ENCODE measurements at regions not wholly inside any gene's neighbourhood (a gene's known extent, or its start where the extent isn't known, plus 50 kb on each side); places are given as distances from the start of the nearest gene placed in this dataset.

- H3K4me1 ChIP-seq = no peaks in the 10 kb centered on the region
- H3K9me3 ChIP-seq = no peaks in the 10 kb centered on the region
- no peaks in the 10 kb centered on the region for H3K27me3 ChIP-seq
- WGBS, 2 donors (ENCODE audit: low coverage in 1 of 2) = 83 to 100% methylated on average over 2 of the region's 2 CpGs
- H3K27ac ChIP-seq = no peak overlapping the region
- no peak overlapping the region for H3K4me3 ChIP-seq
- no peak for ATAC-seq
- no peaks in the 10 kb centered on the region for H3K36me3 ChIP-seq
- TF ChIP-seq, protein P1, sequence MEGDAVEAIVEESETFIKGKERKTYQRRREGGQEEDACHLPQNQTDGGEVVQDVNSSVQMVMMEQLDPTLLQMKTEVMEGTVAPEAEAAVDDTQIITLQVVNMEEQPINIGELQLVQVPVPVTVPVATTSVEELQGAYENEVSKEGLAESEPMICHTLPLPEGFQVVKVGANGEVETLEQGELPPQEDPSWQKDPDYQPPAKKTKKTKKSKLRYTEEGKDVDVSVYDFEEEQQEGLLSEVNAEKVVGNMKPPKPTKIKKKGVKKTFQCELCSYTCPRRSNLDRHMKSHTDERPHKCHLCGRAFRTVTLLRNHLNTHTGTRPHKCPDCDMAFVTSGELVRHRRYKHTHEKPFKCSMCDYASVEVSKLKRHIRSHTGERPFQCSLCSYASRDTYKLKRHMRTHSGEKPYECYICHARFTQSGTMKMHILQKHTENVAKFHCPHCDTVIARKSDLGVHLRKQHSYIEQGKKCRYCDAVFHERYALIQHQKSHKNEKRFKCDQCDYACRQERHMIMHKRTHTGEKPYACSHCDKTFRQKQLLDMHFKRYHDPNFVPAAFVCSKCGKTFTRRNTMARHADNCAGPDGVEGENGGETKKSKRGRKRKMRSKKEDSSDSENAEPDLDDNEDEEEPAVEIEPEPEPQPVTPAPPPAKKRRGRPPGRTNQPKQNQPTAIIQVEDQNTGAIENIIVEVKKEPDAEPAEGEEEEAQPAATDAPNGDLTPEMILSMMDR (IDR thresholded peaks at IDR 0.05) = no peak
- no peak for TF ChIP-seq POLR2A (IDR thresholded peaks at IDR 0.05)
Observed at GRCh38 chr1:83701355-83701754, 297.6 kb downstream of the TTLL7 start.

- Histone ChIP-seq H3K4me3 (no peak overlapping the region), H3K9me3 (no peaks in the 10 kb centered on the region), H3K4me1 (peaks cover 0 to 11% (median 2%) of the 10 kb centered on the region in 3 donors), H3K36me3 (no peaks in the 10 kb centered on the region), H3K27ac (no peak overlapping the region), H3K27me3 (no peaks in the 10 kb centered on the region)
- ATAC-seq = no peak
- WGBS, 2 donors (ENCODE audit: low coverage in 1 of 2) = 88% methylated on average over 2 of the region's 2 CpGs
- TF ChIP-seq POLR2AphosphoS5 (IDR thresholded peaks at IDR 0.05) (no peak), EP300 (IDR thresholded peaks at IDR 0.05) (no peak), POLR2A (IDR thresholded peaks at IDR 0.05) (no peak)
- TF ChIP-seq, protein P1 (IDR thresholded peaks at IDR 0.05) = no peak
Observed at GRCh38 chr1:83698644-83699043, 300.3 kb downstream of the TTLL7 start.

GRCh38 chr1:83697961-83698360 lies 301.0 kb downstream of the TTLL7 start:
- H3K36me3 ChIP-seq = no peaks in the 10 kb centered on the region

GRCh38 chr1:83697220-83697619 lies 301.7 kb downstream of the TTLL7 start:
- TF ChIP-seq, protein P1 (IDR thresholded peaks at IDR 0.05) = no peak
- TF ChIP-seq POLR2AphosphoS5 (IDR thresholded peaks at IDR 0.05) (no peak), POLR2A (IDR thresholded peaks at IDR 0.05) (no peak), EP300 (IDR thresholded peaks at IDR 0.05) (no peak)
- Histone ChIP-seq H3K27ac (no peak overlapping the region), H3K4me3 (no peak overlapping the region), H3K9me3 (no peaks in the 10 kb centered on the region), H3K4me1 (peaks cover 0 to 19% (median 2%) of the 10 kb centered on the region in 3 donors), H3K27me3 (no peaks in the 10 kb centered on the region), H3K36me3 (no peaks in the 10 kb centered on the region)
- no peak for ATAC-seq
- 81 to 90% methylated on average over 2 of the region's 2 CpGs for WGBS, 2 donors (ENCODE audit: low coverage in 1 of 2)

More at GRCh38 chr1:83697961-83698360, 301.0 kb downstream of the TTLL7 start:
- H3K27me3 ChIP-seq = no peaks in the 10 kb centered on the region
- no peak overlapping the region for H3K27ac ChIP-seq
- H3K4me3 ChIP-seq = no peak overlapping the region
- peaks cover 0 to 17% (median 2%) of the 10 kb centered on the region in 3 donors for H3K4me1 ChIP-seq
- no peak for ATAC-seq
- TF ChIP-seq, protein P1 (IDR thresholded peaks at IDR 0.05) = no peak
- TF ChIP-seq EP300 (IDR thresholded peaks at IDR 0.05) = no peak
- no peak for TF ChIP-seq POLR2AphosphoS5 (IDR thresholded peaks at IDR 0.05)
- no peak for TF ChIP-seq POLR2A (IDR thresholded peaks at IDR 0.05)
- no peaks in the 10 kb centered on the region for H3K9me3 ChIP-seq

- TF ChIP-seq EP300 (IDR thresholded peaks at IDR 0.05) = no peak
- TF ChIP-seq POLR2A (IDR thresholded peaks at IDR 0.05) = no peak
- no peak for TF ChIP-seq POLR2AphosphoS5 (IDR thresholded peaks at IDR 0.05)
- TF ChIP-seq, protein P1 (IDR thresholded peaks at IDR 0.05) = no peak
- no peak for ATAC-seq
- H3K4me1 ChIP-seq = peaks cover 0 to 19% (median 2%) of the 10 kb centered on the region in 3 donors
- H3K27me3 ChIP-seq = no peaks in the 10 kb centered on the region
- no peaks in the 10 kb centered on the region for H3K36me3 ChIP-seq
- H3K9me3 ChIP-seq = peaks cover 0 to 5% (median 0%) of the 10 kb centered on the region in 3 donors
- no peak overlapping the region for H3K4me3 ChIP-seq
- H3K27ac ChIP-seq = no peak overlapping the region
Observed at GRCh38 chr1:83694449-83694848, 304.5 kb downstream of the TTLL7 start.
